ENCODE measurements at regions not wholly inside any gene's neighbourhood (a gene's known extent, or its start where the extent isn't known, plus 50 kb on each side); places are given as distances from the start of the nearest gene placed in this dataset.
A peak's percentile ranks its signal among the peaks of the same experiment; 100 is the strongest.
"Not testable (repeated sequence)": the region's sequence is repeated elsewhere in the genome, so short reads cannot be mapped to it uniquely, and the experiment has no call there.

- DNase-seq: peak; percentile 55
Measured at GRCh38 chr14:49946320-49947141, 53.6 kb downstream of the ARF6 start.

GRCh38 chr14:49947506-49947905 lies 54.6 kb downstream of the ARF6 start:
- DNase-seq: no peak

GRCh38 chr14:49950275-49951228 lies 57.7 kb downstream of the ARF6 start:
- peak; percentile 94 for DNase-seq

- DNase-seq: no peak
Measured at GRCh38 chr14:49951229-49951607, 58.3 kb downstream of the ARF6 start.

- DNase-seq: no peak
Measured at GRCh38 chr14:49951691-49952345, 58.9 kb downstream of the ARF6 start.

- DNase-seq: no peak
Measured at GRCh38 chr14:49953196-49953595, 60.3 kb downstream of the ARF6 start.

- no peak for DNase-seq
Measured at GRCh38 chr14:49954171-49954631, 61.3 kb downstream of the ARF6 start.

GRCh38 chr14:49955024-49955423 lies 62.1 kb downstream of the ARF6 start:
- DNase-seq: no peak

GRCh38 chr14:49957089-49957852 lies 64.4 kb downstream of the ARF6 start:
- DNase-seq: no peak

- DNase-seq: peak; percentile 98
Measured at GRCh38 chr14:49959822-49960408, 67.0 kb downstream of the ARF6 start.

GRCh38 chr14:49960453-49960852 lies 67.6 kb downstream of the ARF6 start:
- no peak for DNase-seq

- DNase-seq: no peak
Measured at GRCh38 chr14:49961270-49962222, 68.7 kb downstream of the ARF6 start.

GRCh38 chr14:49962621-49963020 lies 69.7 kb downstream of the ARF6 start:
- no peak for DNase-seq

- not testable (repeated sequence) for DNase-seq
Measured at GRCh38 chr14:49965068-49965651, 72.3 kb downstream of the ARF6 start.

- no peak for DNase-seq
Measured at GRCh38 chr14:49966304-49966809, 73.5 kb downstream of the ARF6 start.

- DNase-seq: no peak
Measured at GRCh38 chr14:49966971-49967630, 74.2 kb downstream of the ARF6 start.

- DNase-seq: no peak
Measured at GRCh38 chr14:49969961-49970360, 77.1 kb downstream of the ARF6 start.

GRCh38 chr14:49970474-49971147 lies 77.7 kb downstream of the ARF6 start:
- DNase-seq: no peak

Data from NCI-H2107 (cell line).